H9 (cell line): ENCODE measurements at regions not wholly inside any gene's neighbourhood (a gene's known extent, or its start where the extent isn't known, plus 50 kb on each side); places are given as distances from the start of the nearest gene placed in this dataset.

Source experiments
- DNase-seq: peaks from one replicate; pipeline ENCODE4 v3.0.0-alpha.2; 2017
- H2AFZ ChIP-seq: one replicate; pipeline ENCODE4 v1.6.1; 2013; ENCODE audit warnings: mild to moderate bottlenecking, low read length, control low read depth, moderate library complexity
- H2AK5ac ChIP-seq: 2 replicates; pipeline ENCODE4 v1.6.1; 2013; ENCODE audit warnings: low read length, control low read depth, mixed read lengths; ENCODE audit not compliant: insufficient read length
- H2BK120ac ChIP-seq: one replicate; pipeline ENCODE4 v1.6.1; 2013; ENCODE audit warnings: low read depth, mild to moderate bottlenecking, low read length, control low read depth, inconsistent platforms; ENCODE audit not compliant: poor library complexity, severe bottlenecking
- H2BK12ac ChIP-seq: 2 replicates; pipeline ENCODE4 v1.6.1; 2013; ENCODE audit warnings: low read length, control low read depth, mixed read lengths, low read depth; ENCODE audit not compliant: insufficient read length
- H2BK15ac ChIP-seq: 2 replicates; pipeline ENCODE4 v1.6.1; 2013; ENCODE audit warnings: low read depth, low read length, control low read depth
- H2BK20ac ChIP-seq: one replicate; pipeline ENCODE4 v1.6.1; 2013; ENCODE audit warnings: low read depth, mild to moderate bottlenecking, low read length, control low read depth, inconsistent platforms; ENCODE audit not compliant: poor library complexity, severe bottlenecking
- H2BK5ac ChIP-seq: 2 replicates; pipeline ENCODE4 v1.6.1; 2013; ENCODE audit warnings: low read length, control low read depth, mixed read lengths; ENCODE audit not compliant: insufficient read length
- H3K14ac ChIP-seq: 2 replicates; pipeline ENCODE4 v1.6.1; 2013; ENCODE audit warnings: low read length, control low read depth; ENCODE audit not compliant: insufficient read depth
- H3K18ac ChIP-seq: 2 replicates; pipeline ENCODE4 v1.6.1; 2013; ENCODE audit warnings: low read depth, mild to moderate bottlenecking, mixed read lengths, low read length, control low read depth; ENCODE audit not compliant: insufficient read length
- H3K23ac ChIP-seq: 2 replicates; pipeline ENCODE4 v1.6.1; 2013; ENCODE audit warnings: low read length, control low read depth, mixed read lengths, low read depth; ENCODE audit not compliant: insufficient read length
- H3K23me2 ChIP-seq: 2 replicates; pipeline ENCODE4 v1.6.1; 2013; ENCODE audit warnings: low read depth, mild to moderate bottlenecking, mixed read lengths, low read length, control low read depth; ENCODE audit not compliant: insufficient read length, poor library complexity, severe bottlenecking
- H3K27ac ChIP-seq: 2 replicates; pipeline ENCODE4 v1.5.1; 2013; ENCODE audit warnings: low read length, control low read depth, mixed read lengths, low read depth; ENCODE audit not compliant: insufficient read length
- H3K27me3 ChIP-seq: 2 replicates; pipeline ENCODE4 v1.6.1; 2013; ENCODE audit warnings: low read length, control low read depth, inconsistent platforms; ENCODE audit not compliant: insufficient read depth
- H3K4ac ChIP-seq: 2 replicates; pipeline ENCODE4 v1.6.1; 2013; ENCODE audit warnings: low read depth, mild to moderate bottlenecking, control low read depth, inconsistent platforms, low read length, moderate library complexity
- H3K4me1 ChIP-seq: 2 replicates; pipeline ENCODE4 v1.6.1; 2013; ENCODE audit warnings: low read length, control low read depth, inconsistent platforms; ENCODE audit not compliant: insufficient read depth
- H3K4me2 ChIP-seq: 2 replicates; pipeline ENCODE4 v1.6.1; 2013; ENCODE audit warnings: low read length, control low read depth, mixed read lengths; ENCODE audit not compliant: insufficient read length, insufficient read depth
- H3K56ac ChIP-seq: 2 replicates; pipeline ENCODE4 v1.6.1; 2013; ENCODE audit warnings: low read depth, mild to moderate bottlenecking, mixed read lengths, low read length, control low read depth; ENCODE audit not compliant: insufficient read length
- H3K79me1 ChIP-seq: 2 replicates; pipeline ENCODE4 v1.6.1; 2013; ENCODE audit warnings: low read depth, mild to moderate bottlenecking, moderate library complexity, low read length, control low read depth, inconsistent platforms; ENCODE audit not compliant: insufficient read depth, poor library complexity, severe bottlenecking
- H3K79me2 ChIP-seq: 2 replicates; pipeline ENCODE4 v1.6.1; 2013; ENCODE audit warnings: low read length, control low read depth, inconsistent platforms; ENCODE audit not compliant: insufficient read depth
- H3K9ac ChIP-seq: 2 replicates; pipeline ENCODE4 v1.6.1; 2013; ENCODE audit warnings: low read length, control low read depth, mixed read lengths; ENCODE audit not compliant: insufficient read length; ENCODE audit errors: extremely low read depth
- H3K9me3 ChIP-seq: one replicate; pipeline ENCODE4 v1.6.1; 2013; ENCODE audit warnings: low read depth, low read length, inconsistent platforms; ENCODE audit not compliant: control insufficient read depth
- H3T11ph ChIP-seq: one replicate; pipeline ENCODE4 v1.6.1; 2013; ENCODE audit warnings: mild to moderate bottlenecking, low read length, control low read depth, inconsistent platforms
- H4K20me1 ChIP-seq: one replicate; pipeline ENCODE4 v1.6.1; 2013; ENCODE audit not compliant: control insufficient read depth, insufficient read length, insufficient read depth
- H4K5ac ChIP-seq: 2 replicates; pipeline ENCODE4 v1.6.1; 2013; ENCODE audit warnings: low read depth, mild to moderate bottlenecking, mixed read lengths, low read length, control low read depth; ENCODE audit not compliant: insufficient read length
- H4K8ac ChIP-seq: replicated peaks from 2 replicates; pipeline ENCODE4 v1.6.1; 2013; ENCODE audit warnings: low read length, control low read depth, mixed read lengths, low read depth; ENCODE audit not compliant: insufficient read length
- H4K91ac ChIP-seq: 2 replicates; pipeline ENCODE4 v1.6.1; 2013; ENCODE audit warnings: low read depth, mild to moderate bottlenecking, moderate library complexity, mixed read lengths, low read length, control low read depth; ENCODE audit not compliant: insufficient read length
- H3K27ac Mint-ChIP-seq, 3 experiments: 2 replicates in 2 of 3; 3 replicates in 1 of 3; pipeline ENCODE4 v1.8.0; 2020 to 2021; ENCODE audit warnings: mixed read lengths in 3 of 3, mild to moderate bottlenecking in 1 of 3, moderate library complexity in 1 of 3
- H3K27me3 Mint-ChIP-seq: 2 replicates; pipeline ENCODE4 v1.8.0; 2021; ENCODE audit warnings: low read depth, mild to moderate bottlenecking, moderate library complexity, mixed read lengths
- H3K36me3 Mint-ChIP-seq, 3 experiments: 2 replicates in 2 of 3; 3 replicates in 1 of 3; pipeline ENCODE4 v1.8.0; 2020 to 2021; ENCODE audit warnings: low read depth in 3 of 3, mixed read lengths in 3 of 3; ENCODE audit not compliant: insufficient read depth in 1 of 3
- H3K4me1 Mint-ChIP-seq, 2 experiments: 2 replicates each; pipeline ENCODE4 v1.8.0; 2020; ENCODE audit warnings: mixed read lengths in 2 of 2
- H3K4me3 Mint-ChIP-seq, 2 experiments: 2 replicates in 1 of 2; 3 replicates in 1 of 2; pipeline ENCODE4 v1.8.0; 2020 to 2021; ENCODE audit warnings: mild to moderate bottlenecking in 2 of 2, mixed read lengths in 2 of 2, moderate library complexity in 1 of 2
- H3K9me3 Mint-ChIP-seq, 2 experiments: 2 replicates in 1 of 2; 3 replicates in 1 of 2; pipeline ENCODE4 v1.8.0; 2020; ENCODE audit warnings: mild to moderate bottlenecking in 2 of 2, mixed read lengths in 2 of 2, moderate library complexity in 1 of 2
- WGBS: extraction: QIAGEN DNeasy Blood & Tissue Kit; methylation state at CpG from one replicate; pipeline ENCODE4 v1.1.7; 2013; ENCODE audit warnings: missing lambda C conversion rate, low lambda C conversion rate, mixed read lengths; ENCODE audit not compliant: insufficient read length; ENCODE audit errors: extremely low coverage; 5-methylcytosine and 5-hydroxymethylcytosine counted together
- TF ChIP-seq, protein P1 (sequence below): fragments of 200-600 bp; sonication (generic); conservative IDR thresholded peaks from 3 replicates; pipeline ENCODE4 v1.8.0; 2021; ENCODE audit warnings: antibody characterized with exemption, mild to moderate bottlenecking

DNA sequence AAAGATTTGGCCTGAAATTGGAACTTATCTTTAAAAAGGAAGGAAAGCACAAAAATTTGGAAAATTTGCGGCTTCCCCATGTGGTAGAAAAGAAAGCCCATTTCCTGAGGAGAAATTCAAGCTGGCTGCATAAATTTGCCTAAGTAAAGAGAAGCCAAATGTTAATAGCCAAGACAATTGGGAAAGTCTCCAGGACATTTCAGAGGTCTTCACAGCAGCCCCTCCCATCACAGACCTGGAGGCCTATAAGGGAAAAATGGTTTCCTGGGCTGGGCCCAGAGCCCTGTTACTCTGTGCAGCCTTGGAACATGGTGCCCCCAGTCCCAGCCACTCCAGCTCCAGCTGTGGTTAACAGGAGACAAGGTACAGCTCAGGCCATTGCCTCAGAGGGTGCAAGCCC lies 736.5 kb downstream of the HACE1 start:
- H3K27ac ChIP-seq: peak overlapping the region; percentile 45
- no peak overlapping the region for H2BK120ac ChIP-seq
- H3K79me1 ChIP-seq: no peaks in the 10 kb centered on the region
- H2BK20ac ChIP-seq: no peak overlapping the region
- H3K36me3 Mint-ChIP-seq: peaks cover 4 to 13% (median 12%) of the 10 kb centered on the region in 3 experiments
- no peak overlapping the region for H3K4ac ChIP-seq
- H3K4me3 Mint-ChIP-seq: no peak overlapping the region
- H3K4me1 ChIP-seq: no peaks in the 10 kb centered on the region
- H2BK12ac ChIP-seq: no peak overlapping the region
- H3K27me3 ChIP-seq: no peaks in the 10 kb centered on the region
- peak overlapping the region in 1 of 3 experiments; percentile 95; a peak in 3 of 7 replicates for H3K27ac Mint-ChIP-seq
- no peak overlapping the region for H3K56ac ChIP-seq
- no peak overlapping the region for H3K23ac ChIP-seq
- H4K5ac ChIP-seq: no peak overlapping the region
- no CpG with 5 or more reads among the region's 1 CpG for WGBS
- DNase-seq: peak; percentile 41
- H4K8ac ChIP-seq: no peak overlapping the region
- no peak overlapping the region for H4K91ac ChIP-seq
- no peaks in the 10 kb centered on the region for H3K27me3 Mint-ChIP-seq
- H4K20me1 ChIP-seq: no peaks in the 10 kb centered on the region
- no peak overlapping the region for H2BK15ac ChIP-seq
- no peak overlapping the region for H3K9ac ChIP-seq
- H3K4me1 Mint-ChIP-seq: peaks cover 9 to 12% of the 10 kb centered on the region in 2 experiments
- no peak overlapping the region for H2AK5ac ChIP-seq
- no peaks in the 10 kb centered on the region for H3K79me2 ChIP-seq
- TF ChIP-seq, protein P1, sequence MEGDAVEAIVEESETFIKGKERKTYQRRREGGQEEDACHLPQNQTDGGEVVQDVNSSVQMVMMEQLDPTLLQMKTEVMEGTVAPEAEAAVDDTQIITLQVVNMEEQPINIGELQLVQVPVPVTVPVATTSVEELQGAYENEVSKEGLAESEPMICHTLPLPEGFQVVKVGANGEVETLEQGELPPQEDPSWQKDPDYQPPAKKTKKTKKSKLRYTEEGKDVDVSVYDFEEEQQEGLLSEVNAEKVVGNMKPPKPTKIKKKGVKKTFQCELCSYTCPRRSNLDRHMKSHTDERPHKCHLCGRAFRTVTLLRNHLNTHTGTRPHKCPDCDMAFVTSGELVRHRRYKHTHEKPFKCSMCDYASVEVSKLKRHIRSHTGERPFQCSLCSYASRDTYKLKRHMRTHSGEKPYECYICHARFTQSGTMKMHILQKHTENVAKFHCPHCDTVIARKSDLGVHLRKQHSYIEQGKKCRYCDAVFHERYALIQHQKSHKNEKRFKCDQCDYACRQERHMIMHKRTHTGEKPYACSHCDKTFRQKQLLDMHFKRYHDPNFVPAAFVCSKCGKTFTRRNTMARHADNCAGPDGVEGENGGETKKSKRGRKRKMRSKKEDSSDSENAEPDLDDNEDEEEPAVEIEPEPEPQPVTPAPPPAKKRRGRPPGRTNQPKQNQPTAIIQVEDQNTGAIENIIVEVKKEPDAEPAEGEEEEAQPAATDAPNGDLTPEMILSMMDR: no peak
- no peak overlapping the region for H2BK5ac ChIP-seq
- no peaks in the 10 kb centered on the region for H3K23me2 ChIP-seq
- peaks cover 3 to 25% of the 10 kb centered on the region in 2 experiments; a peak in 4 of 5 replicates for H3K9me3 Mint-ChIP-seq
- H3T11ph ChIP-seq: no peak overlapping the region
- no peak overlapping the region for H2AFZ ChIP-seq
- H3K18ac ChIP-seq: no peak overlapping the region
- no peaks in the 10 kb centered on the region for H3K9me3 ChIP-seq
- H3K14ac ChIP-seq: no peak overlapping the region
- no peak overlapping the region for H3K4me2 ChIP-seq
